ENCODE measurements at regions not wholly inside any gene's neighbourhood (a gene's known extent, or its start where the extent isn't known, plus 50 kb on each side); places are given as distances from the start of the nearest gene placed in this dataset.

DNA sequence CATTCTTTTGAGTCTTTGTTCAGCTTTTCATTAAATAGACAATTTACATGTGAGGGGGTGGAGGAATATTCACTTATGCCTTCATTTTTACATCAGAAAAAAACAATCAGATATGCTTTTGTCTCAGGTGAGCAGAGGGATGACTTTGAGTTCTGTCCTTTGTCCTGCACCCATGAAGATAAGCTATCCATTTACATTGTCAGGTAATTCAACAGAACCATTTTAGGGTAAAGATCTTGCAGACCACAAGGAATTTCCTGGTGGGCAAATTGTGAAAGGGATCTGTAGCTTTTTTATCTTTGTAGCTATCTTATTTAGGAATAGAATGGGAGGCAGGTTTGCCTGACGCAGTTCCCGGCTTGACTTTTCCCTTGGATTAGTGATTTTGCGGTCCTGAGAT, 242.7 kb upstream of the IRF2BP2 start:
- intact Hi-C loops (cut with micrococcal nuclease): no loop called here
- POLR2A ChIA-PET: no interaction called here

More for the DNA sequence above, 242.7 kb upstream of the IRF2BP2 start:
- CTCF ChIA-PET: no interaction called here
- Histone ChIP-seq H4K20me1 (ENCODE audit: insufficient read depth) (no peaks in the 10 kb centered on the region), H2AFZ (ENCODE audit: low read depth, low read length, poor library complexity, severe bottlenecking) (no peak overlapping the region), H3K79me2 (ENCODE audit: insufficient read depth, low read length) (no peaks in the 10 kb centered on the region), H3K4me2 (ENCODE audit: low read length) (no peak overlapping the region), H3K9me3 (ENCODE audit: control insufficient read depth in 1 of 2, insufficient read depth in 1 of 2, low read depth in 1 of 2, low read length in 2 of 2) (no peaks in the 10 kb centered on the region), H3K9me2 (ENCODE audit: insufficient read depth) (no peaks in the 10 kb centered on the region), H3K9ac (ENCODE audit: low read length) (no peak overlapping the region), H3K27me3 (ENCODE audit: insufficient read depth, low read length) (no peaks in the 10 kb centered on the region), H3K4me3 (replicated peaks in 1 of 2; ENCODE audit: low read depth in 1 of 2, low read length in 2 of 2) (no peak overlapping the region), H3K36me3 (ENCODE audit: control insufficient read depth in 1 of 2, insufficient read depth in 2 of 2, low read length in 2 of 2) (no peaks in the 10 kb centered on the region), H3K4me1 (ENCODE audit: control insufficient read depth in 1 of 2, insufficient read depth in 2 of 2, low read length in 2 of 2) (no peaks in the 10 kb centered on the region), H3K27ac (ENCODE audit: low read depth, low read length) (no peak overlapping the region)
- DNase-seq (ENCODE audit: low read depth, low spot score) (no peak), ATAC-seq (no peak)
- TF ChIP-seq POLR2AphosphoS5 (IDR thresholded peaks at IDR 0.05; ENCODE audit: low read depth, low read length): no peak
- TF ChIP-seq, protein P1, sequence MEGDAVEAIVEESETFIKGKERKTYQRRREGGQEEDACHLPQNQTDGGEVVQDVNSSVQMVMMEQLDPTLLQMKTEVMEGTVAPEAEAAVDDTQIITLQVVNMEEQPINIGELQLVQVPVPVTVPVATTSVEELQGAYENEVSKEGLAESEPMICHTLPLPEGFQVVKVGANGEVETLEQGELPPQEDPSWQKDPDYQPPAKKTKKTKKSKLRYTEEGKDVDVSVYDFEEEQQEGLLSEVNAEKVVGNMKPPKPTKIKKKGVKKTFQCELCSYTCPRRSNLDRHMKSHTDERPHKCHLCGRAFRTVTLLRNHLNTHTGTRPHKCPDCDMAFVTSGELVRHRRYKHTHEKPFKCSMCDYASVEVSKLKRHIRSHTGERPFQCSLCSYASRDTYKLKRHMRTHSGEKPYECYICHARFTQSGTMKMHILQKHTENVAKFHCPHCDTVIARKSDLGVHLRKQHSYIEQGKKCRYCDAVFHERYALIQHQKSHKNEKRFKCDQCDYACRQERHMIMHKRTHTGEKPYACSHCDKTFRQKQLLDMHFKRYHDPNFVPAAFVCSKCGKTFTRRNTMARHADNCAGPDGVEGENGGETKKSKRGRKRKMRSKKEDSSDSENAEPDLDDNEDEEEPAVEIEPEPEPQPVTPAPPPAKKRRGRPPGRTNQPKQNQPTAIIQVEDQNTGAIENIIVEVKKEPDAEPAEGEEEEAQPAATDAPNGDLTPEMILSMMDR (IDR thresholded peaks at IDR 0.05 in 2 of 3, conservative IDR thresholded peaks at IDR 0.05 in 1 of 3; ENCODE audit: borderline replicate concordance in 1 of 3, insufficient read depth in 1 of 3, low read depth in 2 of 3, low read length in 2 of 3): no peak
- no peak for TF ChIP-seq FOSL1 (IDR thresholded peaks at IDR 0.05; ENCODE audit: low read depth)
- no peak for TF ChIP-seq SRF (IDR thresholded peaks at IDR 0.05; ENCODE audit: low read depth)
- no peak for TF ChIP-seq TCF7L2 (IDR thresholded peaks at IDR 0.05; ENCODE audit: borderline replicate concordance, extremely low read depth, insufficient read depth, insufficient read length)
- TF ChIP-seq POLR2A (IDR thresholded peaks at IDR 0.05; ENCODE audit: borderline replicate concordance, extremely low read depth, insufficient read depth, insufficient read length): no peak
- TF ChIP-seq, protein P2, sequence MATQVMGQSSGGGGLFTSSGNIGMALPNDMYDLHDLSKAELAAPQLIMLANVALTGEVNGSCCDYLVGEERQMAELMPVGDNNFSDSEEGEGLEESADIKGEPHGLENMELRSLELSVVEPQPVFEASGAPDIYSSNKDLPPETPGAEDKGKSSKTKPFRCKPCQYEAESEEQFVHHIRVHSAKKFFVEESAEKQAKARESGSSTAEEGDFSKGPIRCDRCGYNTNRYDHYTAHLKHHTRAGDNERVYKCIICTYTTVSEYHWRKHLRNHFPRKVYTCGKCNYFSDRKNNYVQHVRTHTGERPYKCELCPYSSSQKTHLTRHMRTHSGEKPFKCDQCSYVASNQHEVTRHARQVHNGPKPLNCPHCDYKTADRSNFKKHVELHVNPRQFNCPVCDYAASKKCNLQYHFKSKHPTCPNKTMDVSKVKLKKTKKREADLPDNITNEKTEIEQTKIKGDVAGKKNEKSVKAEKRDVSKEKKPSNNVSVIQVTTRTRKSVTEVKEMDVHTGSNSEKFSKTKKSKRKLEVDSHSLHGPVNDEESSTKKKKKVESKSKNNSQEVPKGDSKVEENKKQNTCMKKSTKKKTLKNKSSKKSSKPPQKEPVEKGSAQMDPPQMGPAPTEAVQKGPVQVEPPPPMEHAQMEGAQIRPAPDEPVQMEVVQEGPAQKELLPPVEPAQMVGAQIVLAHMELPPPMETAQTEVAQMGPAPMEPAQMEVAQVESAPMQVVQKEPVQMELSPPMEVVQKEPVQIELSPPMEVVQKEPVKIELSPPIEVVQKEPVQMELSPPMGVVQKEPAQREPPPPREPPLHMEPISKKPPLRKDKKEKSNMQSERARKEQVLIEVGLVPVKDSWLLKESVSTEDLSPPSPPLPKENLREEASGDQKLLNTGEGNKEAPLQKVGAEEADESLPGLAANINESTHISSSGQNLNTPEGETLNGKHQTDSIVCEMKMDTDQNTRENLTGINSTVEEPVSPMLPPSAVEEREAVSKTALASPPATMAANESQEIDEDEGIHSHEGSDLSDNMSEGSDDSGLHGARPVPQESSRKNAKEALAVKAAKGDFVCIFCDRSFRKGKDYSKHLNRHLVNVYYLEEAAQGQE (IDR thresholded peaks at IDR 0.05; ENCODE audit: low read depth): no peak
- no peak for TF ChIP-seq EZH2 (IDR thresholded peaks at IDR 0.05)
- TF ChIP-seq RAD21 (IDR thresholded peaks at IDR 0.05; ENCODE audit: low read depth): no peak
- no peak for TF ChIP-seq ELF1 (IDR thresholded peaks at IDR 0.05; ENCODE audit: borderline replicate concordance, low read depth)
- TF ChIP-seq ZFX (IDR thresholded peaks at IDR 0.05): no peak
- TF ChIP-seq CBX3 (IDR thresholded peaks at IDR 0.05; ENCODE audit: low read depth): no peak
- TF ChIP-seq SP1 (IDR thresholded peaks at IDR 0.05; ENCODE audit: low read depth): no peak
- TF ChIP-seq EGR1 (IDR thresholded peaks at IDR 0.05; ENCODE audit: low read depth): no peak
- TF ChIP-seq CEBPB (IDR thresholded peaks at IDR 0.05; ENCODE audit: low read depth): no peak
- RAD21 ChIA-PET (ENCODE audit: low non-redundant PET in 1 of 2, low total read pairs in 2 of 2, uncharacterized antibody in 2 of 2, unreplicated experiment in 2 of 2): no interaction called here
- no TSS peak for BruUV-seq (replicated peaks)
